ENCODE measurements at regions not wholly inside any gene's neighbourhood (a gene's known extent, or its start where the extent isn't known, plus 50 kb on each side); places are given as distances from the start of the nearest gene placed in this dataset.

GRCh38 chr17:13765701-13766100, 164.0 kb upstream of the HS3ST3A1 start (continued):
- TF ChIP-seq, protein P1, sequence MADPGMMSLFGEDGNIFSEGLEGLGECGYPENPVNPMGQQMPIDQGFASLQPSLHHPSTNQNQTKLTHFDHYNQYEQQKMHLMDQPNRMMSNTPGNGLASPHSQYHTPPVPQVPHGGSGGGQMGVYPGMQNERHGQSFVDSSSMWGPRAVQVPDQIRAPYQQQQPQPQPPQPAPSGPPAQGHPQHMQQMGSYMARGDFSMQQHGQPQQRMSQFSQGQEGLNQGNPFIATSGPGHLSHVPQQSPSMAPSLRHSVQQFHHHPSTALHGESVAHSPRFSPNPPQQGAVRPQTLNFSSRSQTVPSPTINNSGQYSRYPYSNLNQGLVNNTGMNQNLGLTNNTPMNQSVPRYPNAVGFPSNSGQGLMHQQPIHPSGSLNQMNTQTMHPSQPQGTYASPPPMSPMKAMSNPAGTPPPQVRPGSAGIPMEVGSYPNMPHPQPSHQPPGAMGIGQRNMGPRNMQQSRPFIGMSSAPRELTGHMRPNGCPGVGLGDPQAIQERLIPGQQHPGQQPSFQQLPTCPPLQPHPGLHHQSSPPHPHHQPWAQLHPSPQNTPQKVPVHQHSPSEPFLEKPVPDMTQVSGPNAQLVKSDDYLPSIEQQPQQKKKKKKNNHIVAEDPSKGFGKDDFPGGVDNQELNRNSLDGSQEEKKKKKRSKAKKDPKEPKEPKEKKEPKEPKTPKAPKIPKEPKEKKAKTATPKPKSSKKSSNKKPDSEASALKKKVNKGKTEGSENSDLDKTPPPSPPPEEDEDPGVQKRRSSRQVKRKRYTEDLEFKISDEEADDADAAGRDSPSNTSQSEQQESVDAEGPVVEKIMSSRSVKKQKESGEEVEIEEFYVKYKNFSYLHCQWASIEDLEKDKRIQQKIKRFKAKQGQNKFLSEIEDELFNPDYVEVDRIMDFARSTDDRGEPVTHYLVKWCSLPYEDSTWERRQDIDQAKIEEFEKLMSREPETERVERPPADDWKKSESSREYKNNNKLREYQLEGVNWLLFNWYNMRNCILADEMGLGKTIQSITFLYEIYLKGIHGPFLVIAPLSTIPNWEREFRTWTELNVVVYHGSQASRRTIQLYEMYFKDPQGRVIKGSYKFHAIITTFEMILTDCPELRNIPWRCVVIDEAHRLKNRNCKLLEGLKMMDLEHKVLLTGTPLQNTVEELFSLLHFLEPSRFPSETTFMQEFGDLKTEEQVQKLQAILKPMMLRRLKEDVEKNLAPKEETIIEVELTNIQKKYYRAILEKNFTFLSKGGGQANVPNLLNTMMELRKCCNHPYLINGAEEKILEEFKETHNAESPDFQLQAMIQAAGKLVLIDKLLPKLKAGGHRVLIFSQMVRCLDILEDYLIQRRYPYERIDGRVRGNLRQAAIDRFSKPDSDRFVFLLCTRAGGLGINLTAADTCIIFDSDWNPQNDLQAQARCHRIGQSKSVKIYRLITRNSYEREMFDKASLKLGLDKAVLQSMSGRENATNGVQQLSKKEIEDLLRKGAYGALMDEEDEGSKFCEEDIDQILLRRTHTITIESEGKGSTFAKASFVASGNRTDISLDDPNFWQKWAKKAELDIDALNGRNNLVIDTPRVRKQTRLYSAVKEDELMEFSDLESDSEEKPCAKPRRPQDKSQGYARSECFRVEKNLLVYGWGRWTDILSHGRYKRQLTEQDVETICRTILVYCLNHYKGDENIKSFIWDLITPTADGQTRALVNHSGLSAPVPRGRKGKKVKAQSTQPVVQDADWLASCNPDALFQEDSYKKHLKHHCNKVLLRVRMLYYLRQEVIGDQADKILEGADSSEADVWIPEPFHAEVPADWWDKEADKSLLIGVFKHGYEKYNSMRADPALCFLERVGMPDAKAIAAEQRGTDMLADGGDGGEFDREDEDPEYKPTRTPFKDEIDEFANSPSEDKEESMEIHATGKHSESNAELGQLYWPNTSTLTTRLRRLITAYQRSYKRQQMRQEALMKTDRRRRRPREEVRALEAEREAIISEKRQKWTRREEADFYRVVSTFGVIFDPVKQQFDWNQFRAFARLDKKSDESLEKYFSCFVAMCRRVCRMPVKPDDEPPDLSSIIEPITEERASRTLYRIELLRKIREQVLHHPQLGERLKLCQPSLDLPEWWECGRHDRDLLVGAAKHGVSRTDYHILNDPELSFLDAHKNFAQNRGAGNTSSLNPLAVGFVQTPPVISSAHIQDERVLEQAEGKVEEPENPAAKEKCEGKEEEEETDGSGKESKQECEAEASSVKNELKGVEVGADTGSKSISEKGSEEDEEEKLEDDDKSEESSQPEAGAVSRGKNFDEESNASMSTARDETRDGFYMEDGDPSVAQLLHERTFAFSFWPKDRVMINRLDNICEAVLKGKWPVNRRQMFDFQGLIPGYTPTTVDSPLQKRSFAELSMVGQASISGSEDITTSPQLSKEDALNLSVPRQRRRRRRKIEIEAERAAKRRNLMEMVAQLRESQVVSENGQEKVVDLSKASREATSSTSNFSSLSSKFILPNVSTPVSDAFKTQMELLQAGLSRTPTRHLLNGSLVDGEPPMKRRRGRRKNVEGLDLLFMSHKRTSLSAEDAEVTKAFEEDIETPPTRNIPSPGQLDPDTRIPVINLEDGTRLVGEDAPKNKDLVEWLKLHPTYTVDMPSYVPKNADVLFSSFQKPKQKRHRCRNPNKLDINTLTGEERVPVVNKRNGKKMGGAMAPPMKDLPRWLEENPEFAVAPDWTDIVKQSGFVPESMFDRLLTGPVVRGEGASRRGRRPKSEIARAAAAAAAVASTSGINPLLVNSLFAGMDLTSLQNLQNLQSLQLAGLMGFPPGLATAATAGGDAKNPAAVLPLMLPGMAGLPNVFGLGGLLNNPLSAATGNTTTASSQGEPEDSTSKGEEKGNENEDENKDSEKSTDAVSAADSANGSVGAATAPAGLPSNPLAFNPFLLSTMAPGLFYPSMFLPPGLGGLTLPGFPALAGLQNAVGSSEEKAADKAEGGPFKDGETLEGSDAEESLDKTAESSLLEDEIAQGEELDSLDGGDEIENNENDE (IDR thresholded peaks at IDR 0.05; ENCODE audit: insufficient replicate concordance, low read length), result no peak
- no peak for TF ChIP-seq RFX5 (IDR thresholded peaks at IDR 0.05; ENCODE audit: borderline replicate concordance, low read depth, low read length)
- TF ChIP-seq TCF12 (IDR thresholded peaks at IDR 0.05; ENCODE audit: low read depth, low read length), result no peak
- TF ChIP-seq, protein P2, sequence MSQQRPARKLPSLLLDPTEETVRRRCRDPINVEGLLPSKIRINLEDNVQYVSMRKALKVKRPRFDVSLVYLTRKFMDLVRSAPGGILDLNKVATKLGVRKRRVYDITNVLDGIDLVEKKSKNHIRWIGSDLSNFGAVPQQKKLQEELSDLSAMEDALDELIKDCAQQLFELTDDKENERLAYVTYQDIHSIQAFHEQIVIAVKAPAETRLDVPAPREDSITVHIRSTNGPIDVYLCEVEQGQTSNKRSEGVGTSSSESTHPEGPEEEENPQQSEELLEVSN (IDR thresholded peaks at IDR 0.05), result no peak
- no peak for TF ChIP-seq EGR1 (IDR thresholded peaks at IDR 0.05; ENCODE audit: borderline replicate concordance, low read depth, low read length)
- TF ChIP-seq SP2 (IDR thresholded peaks at IDR 0.05; ENCODE audit: low read length), result no peak
- TF ChIP-seq KDM5A (IDR thresholded peaks at IDR 0.05; ENCODE audit: low read length), result no peak
- TF ChIP-seq CEBPB (IDR thresholded peaks at IDR 0.05; ENCODE audit: low read depth, low read length), result no peak
- TF ChIP-seq CREB1 (IDR thresholded peaks at IDR 0.05), result no peak

All from H1 (cell line).